LNCaP clone FGC (cell line): ENCODE measurements at regions not wholly inside any gene's neighbourhood (a gene's known extent, or its start where the extent isn't known, plus 50 kb on each side); places are given as distances from the start of the nearest gene placed in this dataset.

ENCODE experiments used
- DNase-seq: peaks from one replicate; pipeline ENCODE4 v3.0.0-alpha.2; 2011; ENCODE audit warnings: low read depth
- H3K4me3 ChIP-seq: 2 replicates; pipeline ENCODE4 v1.5.1; 2011; ENCODE audit warnings: mild to moderate bottlenecking, low read depth, low read length, control low read depth
- TF ChIP-seq, protein P1 (sequence below): IDR thresholded peaks from 2 replicates; pipeline ENCODE4 v1.5.1; 2012; ENCODE audit warnings: mild to moderate bottlenecking; ENCODE audit not compliant: control insufficient read depth, insufficient read depth; ENCODE audit errors: extremely low read depth

- DNase-seq = no peak
- TF ChIP-seq, protein P1, sequence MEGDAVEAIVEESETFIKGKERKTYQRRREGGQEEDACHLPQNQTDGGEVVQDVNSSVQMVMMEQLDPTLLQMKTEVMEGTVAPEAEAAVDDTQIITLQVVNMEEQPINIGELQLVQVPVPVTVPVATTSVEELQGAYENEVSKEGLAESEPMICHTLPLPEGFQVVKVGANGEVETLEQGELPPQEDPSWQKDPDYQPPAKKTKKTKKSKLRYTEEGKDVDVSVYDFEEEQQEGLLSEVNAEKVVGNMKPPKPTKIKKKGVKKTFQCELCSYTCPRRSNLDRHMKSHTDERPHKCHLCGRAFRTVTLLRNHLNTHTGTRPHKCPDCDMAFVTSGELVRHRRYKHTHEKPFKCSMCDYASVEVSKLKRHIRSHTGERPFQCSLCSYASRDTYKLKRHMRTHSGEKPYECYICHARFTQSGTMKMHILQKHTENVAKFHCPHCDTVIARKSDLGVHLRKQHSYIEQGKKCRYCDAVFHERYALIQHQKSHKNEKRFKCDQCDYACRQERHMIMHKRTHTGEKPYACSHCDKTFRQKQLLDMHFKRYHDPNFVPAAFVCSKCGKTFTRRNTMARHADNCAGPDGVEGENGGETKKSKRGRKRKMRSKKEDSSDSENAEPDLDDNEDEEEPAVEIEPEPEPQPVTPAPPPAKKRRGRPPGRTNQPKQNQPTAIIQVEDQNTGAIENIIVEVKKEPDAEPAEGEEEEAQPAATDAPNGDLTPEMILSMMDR = no peak
- no peak overlapping the region for H3K4me3 ChIP-seq
These were observed 588.9 kb upstream of the TMEFF2 start for GRCh38 chr2:192783643-192784042.

- no peak for DNase-seq
- TF ChIP-seq, protein P1 = no peak
- no peak overlapping the region for H3K4me3 ChIP-seq
These were observed 580.9 kb upstream of the TMEFF2 start for GRCh38 chr2:192775459-192776262.

GRCh38 chr2:192775011-192775410 lies 580.3 kb upstream of the TMEFF2 start:
- DNase-seq = no peak
- H3K4me3 ChIP-seq = no peak overlapping the region
- TF ChIP-seq, protein P1 = no peak

- TF ChIP-seq, protein P1 = no peak
- no peak overlapping the region for H3K4me3 ChIP-seq
- DNase-seq = no peak
These were observed 578.3 kb upstream of the TMEFF2 start for GRCh38 chr2:192773044-192773443.

DNA sequence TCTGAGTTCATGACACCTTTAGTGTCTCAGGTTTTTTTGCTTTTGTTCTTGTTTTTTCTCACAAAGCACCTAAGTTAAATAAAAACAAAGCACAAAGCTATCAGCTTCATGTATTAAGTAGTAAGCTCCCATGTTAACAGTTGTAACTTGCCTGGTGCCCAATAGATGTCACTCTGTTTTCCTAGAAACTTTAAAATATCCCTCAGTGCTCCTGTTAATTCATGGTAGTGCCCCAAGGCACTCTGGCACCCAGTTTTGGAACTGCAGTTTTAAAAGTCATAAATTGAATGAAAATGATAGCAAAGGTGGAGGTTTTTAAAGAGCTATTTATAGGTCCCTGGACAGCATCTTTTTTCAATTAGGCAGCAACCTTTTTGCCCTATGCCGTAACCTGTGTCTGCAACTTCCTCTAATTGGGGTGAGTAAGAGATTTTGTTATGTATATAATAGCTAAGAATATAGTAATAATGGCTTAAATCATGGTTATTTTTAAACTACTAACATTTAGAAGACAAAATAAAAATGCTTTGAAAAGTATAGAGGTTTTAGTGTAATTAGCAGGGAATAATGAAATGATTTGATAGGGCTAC lies 555.0 kb upstream of the TMEFF2 start:
- DNase-seq = no peak
- TF ChIP-seq, protein P1 = peak; percentile 59
- no peak overlapping the region for H3K4me3 ChIP-seq

DNA sequence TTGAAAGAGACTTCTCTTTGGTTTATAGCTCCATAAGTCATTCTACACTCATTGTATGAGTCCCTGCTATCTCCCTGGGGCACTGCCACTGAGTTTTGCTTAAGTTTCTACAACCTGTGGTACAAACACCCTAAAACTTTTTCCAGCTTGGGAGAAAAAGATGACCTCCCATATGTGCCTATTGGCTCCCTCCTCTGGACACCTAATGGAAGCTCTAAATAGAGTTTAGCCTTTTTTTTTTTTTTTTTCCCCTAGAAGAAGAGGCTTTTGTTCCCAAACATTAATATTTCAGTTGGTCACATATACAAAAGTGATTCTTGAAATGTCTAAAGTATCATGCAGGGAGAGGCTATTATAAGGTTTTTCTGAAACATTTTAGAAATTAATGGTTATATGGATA lies 547.2 kb upstream of the TMEFF2 start:
- no peak for DNase-seq
- no peak overlapping the region for H3K4me3 ChIP-seq
- TF ChIP-seq, protein P1 = peak; percentile 17; the same call in 1 of the 2 replicates
